ENCODE measurements at regions not wholly inside any gene's neighbourhood (a gene's known extent, or its start where the extent isn't known, plus 50 kb on each side); places are given as distances from the start of the nearest gene placed in this dataset.

- TF ChIP-seq, protein P1, sequence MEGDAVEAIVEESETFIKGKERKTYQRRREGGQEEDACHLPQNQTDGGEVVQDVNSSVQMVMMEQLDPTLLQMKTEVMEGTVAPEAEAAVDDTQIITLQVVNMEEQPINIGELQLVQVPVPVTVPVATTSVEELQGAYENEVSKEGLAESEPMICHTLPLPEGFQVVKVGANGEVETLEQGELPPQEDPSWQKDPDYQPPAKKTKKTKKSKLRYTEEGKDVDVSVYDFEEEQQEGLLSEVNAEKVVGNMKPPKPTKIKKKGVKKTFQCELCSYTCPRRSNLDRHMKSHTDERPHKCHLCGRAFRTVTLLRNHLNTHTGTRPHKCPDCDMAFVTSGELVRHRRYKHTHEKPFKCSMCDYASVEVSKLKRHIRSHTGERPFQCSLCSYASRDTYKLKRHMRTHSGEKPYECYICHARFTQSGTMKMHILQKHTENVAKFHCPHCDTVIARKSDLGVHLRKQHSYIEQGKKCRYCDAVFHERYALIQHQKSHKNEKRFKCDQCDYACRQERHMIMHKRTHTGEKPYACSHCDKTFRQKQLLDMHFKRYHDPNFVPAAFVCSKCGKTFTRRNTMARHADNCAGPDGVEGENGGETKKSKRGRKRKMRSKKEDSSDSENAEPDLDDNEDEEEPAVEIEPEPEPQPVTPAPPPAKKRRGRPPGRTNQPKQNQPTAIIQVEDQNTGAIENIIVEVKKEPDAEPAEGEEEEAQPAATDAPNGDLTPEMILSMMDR (IDR thresholded peaks at IDR 0.05), result no peak
- TF ChIP-seq POLR2A (IDR thresholded peaks at IDR 0.05), result no peak
Measured at GRCh38 chr7:15977663-15978062, 291.2 kb upstream of the MEOX2 start.
